HG02763 (cell line): ENCODE measurements at regions not wholly inside any gene's neighbourhood (a gene's known extent, or its start where the extent isn't known, plus 50 kb on each side); places are given as distances from the start of the nearest gene placed in this dataset.
"Not testable (repeated sequence)": the region's sequence is repeated elsewhere in the genome, so short reads cannot be mapped to it uniquely, and the experiment has no call there.

Experiments used
- ATAC-seq: cut with Tn5 transposase; IDR thresholded peaks from one replicate; pipeline ENCODE4 v1.9.1; 2021; ENCODE audit warnings: mild to moderate bottlenecking, moderate library complexity; ENCODE audit not compliant: unreplicated experiment

DNA sequence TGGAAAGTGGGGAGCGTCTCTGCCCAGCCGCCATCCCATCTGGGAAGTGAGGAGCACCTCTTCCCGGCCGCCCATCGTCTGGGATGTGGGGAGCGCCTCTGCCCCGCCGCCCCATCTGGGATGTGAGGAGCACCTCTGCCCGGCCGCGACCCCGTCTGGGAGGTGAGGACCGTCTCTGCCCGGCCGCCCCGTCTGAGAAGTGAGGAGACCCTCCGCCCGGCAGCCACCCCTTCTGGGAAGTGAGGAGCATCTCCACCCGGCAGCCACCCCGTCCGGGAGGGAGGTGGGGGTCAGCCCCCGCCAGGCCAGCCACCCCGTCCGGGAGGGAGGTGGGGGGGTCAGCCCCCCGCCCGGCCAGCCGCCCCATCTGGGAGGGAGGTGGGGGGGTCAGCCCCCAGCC is 190.0 kb upstream of the MGAT5 start:
- ATAC-seq = not testable (repeated sequence)

DNA sequence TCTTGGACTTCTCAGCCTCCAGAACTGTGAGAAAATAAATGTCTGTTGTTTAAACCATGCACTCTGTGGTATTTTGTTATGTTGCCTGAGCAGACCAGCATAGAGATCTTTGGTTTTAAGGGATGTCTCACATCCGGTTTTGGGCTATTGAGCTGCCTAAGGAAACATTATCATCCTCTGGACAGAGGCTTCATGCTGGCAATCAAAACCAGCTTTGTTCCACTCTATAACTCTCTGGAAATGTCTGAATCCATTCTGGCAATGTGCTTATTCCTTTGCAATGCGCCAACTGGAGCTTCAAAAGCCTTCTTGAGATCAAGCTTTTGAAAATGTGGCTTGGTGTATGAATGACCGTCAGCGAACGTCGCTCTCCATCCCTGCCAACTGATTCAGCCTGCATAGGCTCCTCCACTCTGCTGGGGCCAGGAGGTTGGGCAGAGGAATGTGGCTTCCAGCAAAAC is 183.6 kb upstream of the MGAT5 start:
- no peak for ATAC-seq

DNA sequence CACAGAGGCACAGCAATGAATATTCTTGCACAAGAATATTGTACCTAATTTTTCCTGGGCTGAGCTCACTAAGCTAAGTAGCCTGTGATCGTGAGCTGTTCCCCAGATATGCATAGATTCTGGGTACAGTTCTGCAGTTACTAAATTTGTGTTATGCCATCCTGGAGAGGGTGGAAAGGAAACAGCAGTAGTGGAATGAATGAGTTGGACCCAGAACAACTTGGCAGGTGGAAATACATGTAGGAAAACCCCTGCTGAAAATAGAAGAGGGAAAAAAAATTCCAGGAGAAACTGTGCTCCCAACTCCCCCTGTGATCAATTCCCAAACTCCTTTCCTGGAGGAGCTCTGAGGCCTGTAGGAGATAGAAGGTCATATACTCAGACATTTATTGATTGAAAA is 181.5 kb upstream of the MGAT5 start:
- ATAC-seq = no peak

DNA sequence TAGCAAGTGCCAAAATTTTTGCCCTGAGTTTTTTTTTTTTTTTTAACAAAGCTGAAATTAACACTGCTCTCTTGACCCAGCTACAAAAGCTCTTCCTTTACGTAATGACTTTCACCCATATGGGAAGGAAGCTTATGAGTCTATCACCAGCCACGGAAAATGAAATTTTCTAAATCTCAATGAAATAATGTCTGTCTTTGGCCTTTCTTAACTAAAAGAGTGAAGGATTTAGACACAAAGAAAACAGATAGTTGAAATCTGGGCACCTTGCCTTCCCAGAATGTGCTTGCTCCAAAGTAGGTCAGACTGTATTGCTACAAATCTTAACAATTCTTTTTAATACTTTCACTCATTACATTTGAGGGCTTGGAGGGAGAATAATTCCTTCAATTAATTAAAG is 180.8 kb upstream of the MGAT5 start:
- no peak for ATAC-seq

DNA sequence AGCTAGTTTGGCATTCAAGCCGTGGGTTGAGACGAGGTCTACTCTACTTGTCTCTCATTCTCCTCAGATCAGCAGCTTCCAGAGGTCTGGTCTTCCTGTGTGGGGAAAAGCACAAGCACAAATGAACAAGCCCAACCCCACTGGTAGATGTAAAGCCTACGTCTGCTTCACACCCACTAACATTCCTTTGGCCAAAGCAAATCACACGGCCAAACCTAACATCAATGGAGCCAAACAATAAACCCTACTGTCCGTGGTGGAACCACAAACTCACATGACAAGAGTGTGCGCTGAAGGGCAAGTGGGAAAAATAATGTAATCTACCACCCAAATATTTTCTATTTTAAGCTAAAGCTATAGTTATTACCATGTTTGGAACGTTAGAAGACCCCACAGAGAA is 179.3 kb upstream of the MGAT5 start:
- no peak for ATAC-seq

DNA sequence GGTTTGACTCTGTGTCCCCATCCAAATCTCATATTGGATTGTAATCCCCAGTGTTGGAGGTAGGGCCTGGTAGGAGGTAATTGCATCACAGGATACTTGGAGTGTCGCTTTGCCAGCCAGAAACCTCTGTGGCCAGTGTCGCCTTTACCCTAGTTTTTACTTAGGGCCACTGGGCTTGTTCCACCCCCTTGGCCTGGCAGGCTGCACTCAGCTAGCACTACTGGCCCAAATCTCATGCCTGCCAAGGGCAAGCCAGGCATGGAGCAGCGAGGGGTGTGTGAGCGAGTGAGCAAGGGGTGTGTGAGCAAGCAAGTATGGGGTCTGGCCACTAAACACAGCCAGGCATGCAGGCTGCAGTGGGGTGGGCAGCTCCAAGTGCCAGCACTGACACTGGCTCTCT is 178.7 kb upstream of the MGAT5 start:
- ATAC-seq = no peak

DNA sequence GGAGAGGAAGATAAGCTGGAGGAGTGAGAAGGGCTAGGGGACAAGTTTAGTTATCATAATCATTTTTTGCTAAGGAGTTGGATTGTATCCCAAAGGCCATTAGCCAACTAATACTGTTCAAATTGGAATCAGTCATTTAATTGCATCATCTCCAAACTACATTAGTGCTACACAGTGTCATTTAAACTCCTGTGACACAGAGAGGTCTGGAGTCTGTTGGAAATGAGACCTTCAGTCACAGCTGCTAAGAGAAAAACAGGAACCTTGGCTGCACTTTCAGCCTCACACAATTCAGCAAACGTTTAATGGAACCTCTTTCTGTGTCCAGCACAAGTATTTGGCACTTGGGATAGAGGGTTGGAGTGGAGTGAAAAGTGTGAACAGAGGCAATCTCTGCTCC is 175.5 kb upstream of the MGAT5 start:
- no peak for ATAC-seq

DNA sequence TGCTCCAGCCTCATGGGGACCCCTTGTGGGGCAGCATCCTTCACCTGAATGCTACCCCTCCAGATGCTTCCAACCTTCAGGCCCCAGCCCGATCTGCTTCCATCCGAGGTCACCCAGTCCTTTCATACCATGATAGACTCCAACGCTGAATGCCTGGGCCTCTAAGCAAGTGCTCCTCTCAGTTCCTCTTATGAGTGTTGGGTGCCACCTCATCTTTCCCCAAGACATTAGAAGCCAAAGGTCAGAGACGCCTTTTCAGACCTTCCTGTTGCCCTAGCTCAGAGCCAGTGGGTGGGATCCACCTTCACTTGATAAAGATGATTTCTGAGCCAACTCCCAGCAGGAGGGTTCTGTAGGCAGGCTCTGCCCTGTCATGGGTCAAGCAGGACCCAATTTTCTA is 174.5 kb upstream of the MGAT5 start:
- peak; percentile 98 for ATAC-seq

DNA sequence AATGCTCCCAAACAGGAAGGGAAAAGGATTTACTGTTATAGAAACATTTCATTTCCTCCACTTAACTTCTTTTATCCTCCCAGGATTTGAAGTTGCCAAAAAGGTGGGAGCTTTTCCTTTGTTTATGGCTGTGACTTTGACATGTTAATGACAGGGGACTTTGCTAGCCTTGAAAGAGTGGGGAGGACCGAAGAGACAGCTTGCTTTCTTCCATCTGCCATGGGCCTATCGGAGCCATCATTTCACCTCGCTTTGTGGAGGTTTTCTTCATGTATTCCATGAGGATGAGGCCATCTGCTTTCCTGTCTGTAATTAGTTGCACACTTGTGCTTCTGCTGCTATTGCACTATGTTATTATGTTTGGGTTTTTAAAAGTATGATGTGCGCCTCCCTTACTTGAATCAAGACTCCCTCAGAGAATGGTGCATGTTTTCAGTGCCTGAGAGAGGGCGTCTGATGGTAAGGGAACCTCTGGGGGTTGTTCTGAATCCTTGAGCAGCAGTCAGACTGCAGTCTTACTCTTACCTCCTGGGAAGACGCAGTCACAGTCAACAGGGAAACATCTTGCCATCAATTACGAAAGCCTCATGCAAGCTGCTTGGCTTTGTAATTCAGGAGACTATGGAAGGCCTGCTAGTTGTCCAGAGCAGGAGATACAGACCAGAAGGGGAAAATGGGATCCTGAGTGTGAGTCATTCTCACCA is 173.3 kb upstream of the MGAT5 start:
- no peak for ATAC-seq

DNA sequence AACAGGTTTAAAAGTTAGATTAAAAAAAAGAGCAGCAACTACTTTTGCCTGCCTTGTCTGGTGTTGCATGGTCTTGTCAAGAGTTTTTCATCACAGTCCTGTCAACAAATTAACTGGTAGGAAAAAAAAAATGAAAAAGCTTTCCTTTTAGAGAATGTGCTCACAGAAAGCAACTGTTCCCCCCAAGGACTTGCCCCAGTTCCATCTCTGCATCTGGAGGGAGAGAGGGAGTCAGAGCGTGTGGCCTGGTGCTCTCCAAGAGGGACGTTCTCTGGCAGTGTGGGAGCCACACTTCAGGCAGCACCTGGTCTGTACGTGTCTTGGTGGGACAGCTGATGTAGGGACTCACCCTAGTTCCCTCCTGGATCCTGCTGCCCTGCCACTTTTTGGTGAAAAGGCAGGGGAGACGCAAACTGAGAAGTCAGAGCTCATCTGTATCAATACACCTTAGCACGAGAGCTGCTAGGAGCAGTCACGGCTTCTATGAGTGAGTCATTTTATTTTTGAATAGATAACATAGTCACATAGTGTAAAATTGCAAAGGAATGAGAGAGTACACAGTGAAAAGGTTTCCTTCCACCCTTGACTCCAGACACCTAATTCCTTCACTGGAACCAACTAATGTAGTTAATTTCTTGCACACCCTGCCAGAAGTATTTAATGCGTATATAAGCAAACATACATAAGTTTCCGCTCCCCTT is 172.5 kb upstream of the MGAT5 start:
- ATAC-seq = no peak

DNA sequence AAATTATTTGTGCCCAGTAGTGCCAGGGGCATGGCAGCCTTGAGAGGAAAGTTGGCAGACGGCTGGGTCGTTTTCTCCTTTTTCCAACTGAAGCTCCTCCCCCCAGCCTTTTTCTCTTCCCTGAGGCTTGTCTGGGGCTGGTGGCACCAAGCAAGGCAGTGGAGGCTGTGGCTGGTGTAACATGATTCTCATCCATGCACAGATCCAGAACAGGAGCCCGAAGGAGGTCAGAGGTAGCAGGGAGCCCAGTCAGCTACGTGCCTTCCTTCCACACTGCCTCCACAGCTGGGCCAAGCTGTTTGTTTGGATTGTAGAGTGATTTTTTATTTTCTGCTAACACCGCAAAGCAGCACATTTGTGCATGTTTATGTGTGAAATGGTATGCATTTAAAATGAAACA is 170.3 kb upstream of the MGAT5 start:
- no peak for ATAC-seq

DNA sequence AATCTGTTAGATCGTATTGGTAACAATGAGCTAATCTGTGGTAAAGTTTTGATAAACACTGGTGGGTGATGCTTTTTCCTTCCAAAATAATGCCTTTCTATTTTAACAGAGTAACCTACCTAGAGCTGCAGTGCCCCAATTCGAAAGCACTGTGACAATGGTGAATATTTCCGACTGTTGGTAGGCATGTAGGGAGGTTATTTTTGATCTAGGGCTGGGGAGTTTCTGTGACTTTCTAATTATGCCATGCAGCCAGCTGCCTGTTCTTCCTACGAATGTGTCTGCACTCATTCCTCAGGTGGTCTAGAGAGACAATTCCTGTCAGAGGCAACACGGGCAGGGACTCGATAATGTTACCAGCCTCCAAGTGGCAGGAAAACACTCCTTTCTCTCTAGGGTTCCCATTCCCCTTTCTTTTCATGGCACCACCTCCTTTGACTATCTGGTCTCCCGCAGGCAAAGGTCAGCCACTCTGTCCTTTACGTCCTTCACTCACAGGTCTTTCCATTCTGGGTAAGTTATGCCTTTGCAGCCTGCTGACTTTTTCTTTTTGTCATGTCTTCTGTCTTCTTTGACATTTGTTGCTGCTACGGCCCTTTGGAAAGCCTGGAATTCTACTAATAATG is 167.2 kb upstream of the MGAT5 start:
- ATAC-seq = no peak

DNA sequence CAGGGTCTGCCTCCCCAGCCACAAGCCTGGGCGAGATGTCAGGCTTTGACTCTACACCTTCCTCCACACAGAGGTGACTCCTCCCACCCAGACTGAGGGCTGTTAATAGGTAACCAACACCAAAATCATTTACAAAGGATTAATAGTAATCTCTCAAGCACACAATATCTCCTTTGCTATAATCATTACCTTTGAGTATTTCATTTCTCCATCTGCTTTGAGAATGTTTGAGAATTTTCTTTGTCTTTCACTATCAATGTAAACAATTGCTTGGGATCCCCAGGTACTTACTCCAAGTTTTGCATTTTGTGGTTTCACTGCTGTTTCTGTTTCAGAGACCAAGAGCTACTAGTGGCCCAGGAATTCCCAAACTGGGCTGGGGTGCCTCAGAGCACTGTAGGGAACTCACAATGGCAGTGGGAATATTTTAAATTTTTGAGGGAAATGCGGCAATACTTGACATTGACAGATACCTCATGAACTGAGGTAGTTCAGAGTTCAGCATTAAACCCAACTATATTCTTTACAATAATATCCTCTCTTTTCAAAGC is 166.4 kb upstream of the MGAT5 start:
- ATAC-seq = peak; percentile 76

DNA sequence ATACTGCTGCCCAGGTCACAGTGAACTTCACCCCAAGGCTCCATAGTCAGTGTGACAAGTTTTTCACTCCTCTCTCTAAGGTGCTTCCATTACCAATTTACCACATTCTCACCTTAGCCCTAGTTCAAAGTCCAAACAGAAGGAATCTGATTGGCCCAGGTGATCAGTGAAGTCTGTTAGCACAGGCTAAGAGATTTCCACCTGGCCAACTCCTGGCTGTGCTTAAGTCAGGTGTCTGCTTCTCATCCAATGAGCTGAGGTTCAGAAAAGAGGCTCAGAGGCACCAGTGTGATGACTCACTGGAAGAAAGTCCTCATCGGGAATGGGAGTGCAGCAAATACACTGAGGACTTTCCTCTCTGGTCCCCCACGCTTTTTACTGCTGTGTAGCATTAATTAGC is 164.4 kb upstream of the MGAT5 start:
- no peak for ATAC-seq

DNA sequence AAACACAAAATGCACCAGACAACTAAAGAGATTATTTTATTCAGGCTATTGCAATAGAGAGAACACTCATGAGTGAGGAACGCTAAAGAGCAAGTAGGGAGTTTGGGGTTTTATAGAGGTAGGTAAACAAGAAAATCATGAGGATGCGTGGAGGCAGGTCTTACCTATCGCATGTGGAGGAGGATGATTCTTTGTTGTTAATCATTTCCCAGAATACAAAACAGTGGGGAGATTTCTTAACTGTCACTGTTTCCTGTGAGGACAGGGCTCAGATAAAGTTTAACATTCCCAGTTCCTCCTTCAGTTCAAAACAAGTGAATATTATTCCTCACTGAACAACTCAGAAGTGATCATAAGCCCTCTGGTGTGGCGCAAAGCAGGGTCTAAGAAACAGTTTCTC is 156.1 kb upstream of the MGAT5 start:
- ATAC-seq = no peak

DNA sequence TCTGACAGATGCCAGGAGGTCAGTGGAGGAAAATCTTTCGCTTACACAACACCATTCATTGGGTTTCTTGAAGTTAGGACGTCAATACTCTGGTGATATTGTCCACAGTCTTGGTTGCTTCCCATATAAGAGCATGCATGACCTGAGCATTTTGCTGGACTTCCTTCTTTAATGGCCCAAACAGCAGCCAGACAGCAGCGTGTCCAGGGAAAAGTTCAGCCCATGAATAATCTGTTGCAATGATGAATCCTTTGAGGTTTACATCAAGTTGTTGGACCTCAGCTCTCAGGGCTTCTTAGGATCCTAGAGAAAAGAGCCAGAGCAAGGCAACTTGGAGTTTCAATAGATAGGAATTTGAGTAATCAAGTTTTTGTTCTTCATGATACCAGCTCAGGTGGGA is 155.6 kb upstream of the MGAT5 start:
- ATAC-seq = no peak

DNA sequence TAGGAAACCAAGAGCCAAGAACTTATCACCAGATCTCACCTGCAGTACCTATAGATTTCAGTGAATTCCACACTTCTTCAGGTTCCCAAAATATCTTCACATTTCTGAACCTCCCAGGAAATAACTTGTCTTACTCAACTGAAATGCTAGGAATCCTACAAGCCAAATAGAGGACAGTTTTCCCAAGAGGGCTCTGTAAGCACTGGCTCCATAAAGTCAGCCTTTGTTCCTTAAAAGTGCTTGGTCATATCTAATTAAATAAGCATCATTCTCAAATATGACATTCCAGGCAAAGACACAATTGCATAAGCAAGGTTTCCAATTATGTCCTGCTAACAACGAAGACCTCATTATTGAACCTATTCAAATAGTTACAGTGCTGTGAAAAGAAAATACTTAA is 154.6 kb upstream of the MGAT5 start:
- no peak for ATAC-seq

DNA sequence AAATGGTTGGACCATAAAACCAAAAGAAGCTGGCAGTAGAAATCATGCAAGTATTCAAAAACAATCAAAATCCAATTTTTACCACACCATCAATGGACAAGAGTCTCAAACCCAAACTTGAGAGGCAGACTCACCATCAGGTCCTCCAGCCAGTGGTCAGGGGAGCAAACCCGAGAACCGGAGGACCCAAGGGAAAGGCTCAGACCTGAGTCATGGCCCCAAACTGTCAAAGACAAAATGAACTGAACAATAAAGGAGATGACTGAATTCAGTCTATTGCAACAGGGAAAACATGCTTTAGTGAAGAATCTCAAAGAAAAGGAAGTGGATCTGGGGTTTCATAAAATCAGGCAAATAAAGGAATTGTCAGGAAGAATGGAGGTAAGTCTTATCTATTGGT is 150.7 kb upstream of the MGAT5 start:
- no peak for ATAC-seq

DNA sequence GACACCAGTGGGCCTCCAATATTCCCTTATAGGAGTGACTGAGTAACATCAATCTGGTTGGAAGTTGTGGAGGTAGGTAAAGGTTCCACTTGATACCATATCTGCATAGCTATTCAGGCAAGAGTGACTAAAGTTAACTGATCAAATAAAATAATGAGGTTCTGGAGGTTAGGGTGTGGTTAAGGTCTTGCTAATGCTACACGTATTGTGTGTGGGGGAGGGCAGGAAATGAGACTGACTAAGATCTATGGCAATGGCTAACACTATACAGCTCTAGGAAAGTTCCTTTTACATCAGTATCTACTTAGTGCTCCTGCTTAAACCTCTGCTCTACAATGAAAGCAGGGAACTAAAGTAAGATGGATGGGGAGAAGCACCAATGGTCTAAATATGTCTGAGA is 149.1 kb upstream of the MGAT5 start:
- ATAC-seq = no peak

DNA sequence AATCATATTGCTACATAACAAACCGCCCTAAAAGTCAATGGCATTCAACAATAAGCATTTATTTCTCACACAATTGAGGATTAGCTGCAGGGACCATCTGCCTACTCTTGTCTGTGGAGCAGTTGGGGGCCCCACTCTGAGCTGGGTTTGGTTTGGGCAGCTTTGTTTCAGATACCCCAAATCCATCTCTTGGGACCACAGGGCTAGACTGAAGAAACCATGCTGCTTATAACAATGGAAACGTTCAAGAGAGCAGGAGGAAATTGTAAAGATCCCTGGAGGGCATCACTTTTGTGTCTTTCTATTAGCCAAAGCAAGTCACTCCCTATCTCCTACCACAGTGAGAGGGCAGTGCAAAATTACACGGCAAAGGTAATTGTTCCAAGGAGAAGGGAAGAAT is 146.5 kb upstream of the MGAT5 start:
- ATAC-seq = no peak

DNA sequence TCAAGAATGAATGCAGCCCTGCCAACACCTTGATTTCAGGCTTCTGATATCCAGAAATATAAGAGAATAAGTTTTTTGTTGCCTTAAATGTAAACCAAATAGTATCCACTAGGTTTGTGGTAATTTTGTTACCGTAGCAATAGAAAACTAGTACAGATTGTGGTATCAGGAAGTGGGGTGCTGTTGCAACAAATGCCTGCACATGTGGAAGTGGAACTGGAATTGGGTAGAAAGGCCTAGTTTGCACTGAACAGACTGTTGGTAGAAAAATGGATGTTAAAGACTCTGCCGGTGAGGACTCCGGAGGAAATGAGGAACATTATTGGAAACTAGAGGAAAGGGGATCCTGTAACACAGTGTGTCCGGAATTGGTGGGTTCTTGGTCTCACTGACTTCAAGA is 145.8 kb upstream of the MGAT5 start:
- ATAC-seq = no peak

DNA sequence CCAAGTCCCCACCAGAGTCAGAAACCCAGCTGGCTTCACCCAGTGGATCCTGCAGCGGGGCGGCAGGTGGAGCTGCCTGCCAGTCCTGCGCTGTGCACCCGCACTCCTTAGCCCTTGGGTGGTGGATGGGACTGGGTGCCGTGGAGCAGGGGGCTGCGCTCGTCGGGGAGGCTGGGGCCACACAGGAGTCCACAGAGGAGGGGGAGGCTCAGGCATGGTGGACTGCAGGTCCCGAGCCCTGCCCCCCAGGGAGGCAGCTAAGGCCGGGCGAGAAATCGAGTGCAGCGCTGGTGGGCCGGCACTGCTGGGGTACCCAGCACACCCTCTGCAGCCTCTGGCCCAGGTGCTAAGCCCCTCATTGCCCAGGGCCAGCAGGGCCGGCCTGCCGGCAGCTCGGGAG is 144.6 kb upstream of the MGAT5 start:
- ATAC-seq = no peak
